Panc1 (cell line): ENCODE measurements at regions not wholly inside any gene's neighbourhood (a gene's known extent, or its start where the extent isn't known, plus 50 kb on each side); places are given as distances from the start of the nearest gene placed in this dataset.

ENCODE experiments used
- ATAC-seq: fragments of 200-7000 bp; cut with Tn5 transposase; 2 replicates; pipeline ENCODE4 v1.9.1; 2020; ENCODE audit warnings: mild to moderate bottlenecking, moderate library complexity
- BruUV-seq: library from RNA; stranded (reverse); fragments of 400-500 nt; replicated peaks from 2 replicates; lab custom pipeline; 2021; lab: Mats Ljungman, UMichigan
- CTCF ChIA-PET: fragments of 300-600 bp; sonication (Branson Sonifier 250); formaldehyde crosslinking; loops from one replicate; lab custom pipeline; 2022; ENCODE audit warnings: antibody characterized with exemption; lab: Charles Lee
- POLR2A ChIA-PET: fragments of 300-600 bp; sonication (Branson Sonifier 250); formaldehyde crosslinking; loops from one replicate; lab custom pipeline; 2022; ENCODE audit warnings: antibody characterized with exemption; lab: Charles Lee
- DNase-seq: peaks from one replicate; pipeline ENCODE4 v3.0.0-alpha.2; 2010; ENCODE audit warnings: low read depth, low spot score
- H3K27ac ChIP-seq: 2 replicates; pipeline ENCODE4 v1.5.1; 2011; ENCODE audit warnings: mild to moderate bottlenecking, low read length, inconsistent platforms
- H3K27me3 ChIP-seq: fragments of 200-500 bp; sonication (Bioruptor generic); 2 replicates; pipeline ENCODE4 v1.6.0; 2014; ENCODE audit warnings: low read length, inconsistent platforms; ENCODE audit not compliant: control insufficient read depth, insufficient read depth
- H3K36me3 ChIP-seq: fragments of 200-500 bp; sonication (Bioruptor generic); 2 replicates; pipeline ENCODE4 v1.5.1; 2014; ENCODE audit warnings: inconsistent platforms, mild to moderate bottlenecking, low read length, moderate library complexity; ENCODE audit not compliant: control insufficient read depth, insufficient read depth
- H3K4me1 ChIP-seq: 2 replicates; pipeline ENCODE4 v1.5.1; 2011; ENCODE audit warnings: inconsistent platforms, mild to moderate bottlenecking, low read length, moderate library complexity; ENCODE audit not compliant: control insufficient read depth, insufficient read depth
- H3K4me3 ChIP-seq, 2 experiments: 2 replicates each; pipeline ENCODE4 v1.5.1; 2011 to 2012; ENCODE audit warnings: low read depth in 2 of 2, low read length in 2 of 2, mild to moderate bottlenecking in 2 of 2, inconsistent platforms in 1 of 2, moderate library complexity in 1 of 2
- H3K9me3 ChIP-seq: fragments of 200-500 bp; sonication (Bioruptor generic); 2 replicates; pipeline ENCODE4 v1.5.1; 2014; ENCODE audit warnings: low read depth, mild to moderate bottlenecking, inconsistent platforms, low read length, moderate library complexity; ENCODE audit not compliant: control insufficient read depth, insufficient read depth
- CTCF ChIP-seq: fragments of 450-650 bp; IDR thresholded peaks from 2 replicates; pipeline ENCODE4 v1.5.1; 2017; ENCODE audit warnings: mild to moderate bottlenecking
- POLR2AphosphoS5 ChIP-seq: IDR thresholded peaks from 2 replicates; pipeline ENCODE4 v1.6.1; 2012; ENCODE audit warnings: mild to moderate bottlenecking, low read depth, low read length, moderate library complexity
- REST ChIP-seq, 2 experiments: IDR thresholded peaks; 2 replicates each; pipeline ENCODE4 v1.6.1; 2011 to 2012; ENCODE audit warnings: low read depth in 2 of 2, control low read depth in 1 of 2, low read length in 1 of 2, mild to moderate bottlenecking in 1 of 2, moderate library complexity in 1 of 2; ENCODE audit not compliant: insufficient read depth in 1 of 2
- SIN3A ChIP-seq: IDR thresholded peaks from 2 replicates; pipeline ENCODE4 v1.6.1; 2012; ENCODE audit warnings: low read depth, mild to moderate bottlenecking, low read length, moderate library complexity, borderline replicate concordance; ENCODE audit not compliant: insufficient read depth
- TCF7L2 ChIP-seq: IDR thresholded peaks from 2 replicates; pipeline ENCODE4 v1.6.1; 2011; ENCODE audit warnings: mild to moderate bottlenecking, low read depth, low read length, inconsistent platforms
- in situ Hi-C: cut with HindIII; loops from 2 replicates; pipeline ENCODE4 v1.10.0; 2016; ENCODE audit warnings: low sequenced_read_pairs, low pct_unique_long_range_greater_than_20kb
- intact Hi-C: fragments of 100-400 bp; cut with micrococcal nuclease; formaldehyde crosslinking; loops from one replicate; pipeline ENCODE4 v1.10.0; 2022; ENCODE audit not compliant: unreplicated experiment

- H3K27me3 ChIP-seq: 0 out of 2 replicates have a peak, but pooled peaks cover 4% of the 10 kb centered on the region
- ChIA-PET CTCF (no interaction called here), POLR2A (no interaction called here)
- H3K36me3 ChIP-seq: no peaks in the 10 kb centered on the region
- TF ChIP-seq CTCF: no peak
- no peak for TF ChIP-seq TCF7L2
- TF ChIP-seq SIN3A: no peak
- TF ChIP-seq POLR2AphosphoS5: no peak
- TF ChIP-seq REST (IDR thresholded peaks at IDR 0.05; ENCODE audit: insufficient read depth in 1 of 2, low read depth in 2 of 2, low read length in 1 of 2): no peak
- ATAC-seq (no peak), DNase-seq (no peak)
- in situ Hi-C loops (no loop called here), intact Hi-C loops (no loop called here)
- BruUV-seq: no TSS peak
- H3K4me1 ChIP-seq: no peaks in the 10 kb centered on the region
- H3K9me3 ChIP-seq: no peaks in the 10 kb centered on the region
- H3K27ac ChIP-seq: no peak overlapping the region
- no peak overlapping the region for H3K4me3 ChIP-seq
Observed at GRCh38 chr20:48461735-48462119, 366.1 kb downstream of the PREX1 start.

- TF ChIP-seq SIN3A (no peak), POLR2AphosphoS5 (no peak)
- in situ Hi-C loops: no loop called here
- Histone ChIP-seq H3K27me3 (0 out of 2 replicates have a peak, but pooled peaks cover 4% of the 10 kb centered on the region), H3K4me1 (no peaks in the 10 kb centered on the region), H3K4me3 (no peak overlapping the region), H3K9me3 (no peaks in the 10 kb centered on the region), H3K36me3 (no peaks in the 10 kb centered on the region), H3K27ac (no peak overlapping the region)
- POLR2A ChIA-PET: no interaction called here
- CTCF ChIA-PET: no interaction called here
- intact Hi-C loops: no loop called here
- no TSS peak for BruUV-seq
- ATAC-seq (no peak), DNase-seq (no peak)
Observed at GRCh38 chr20:48461091-48461734, 366.6 kb downstream of the PREX1 start.

GRCh38 chr20:48460681-48461080, 367.1 kb downstream of the PREX1 start:
- H3K4me3 ChIP-seq: no peak overlapping the region
- no peak for ATAC-seq
- ChIA-PET CTCF (no interaction called here), POLR2A (no interaction called here)
- TF ChIP-seq TCF7L2 (no peak), REST (IDR thresholded peaks at IDR 0.05; ENCODE audit: insufficient read depth in 1 of 2, low read depth in 2 of 2, low read length in 1 of 2) (no peak), SIN3A (no peak), CTCF (no peak), POLR2AphosphoS5 (no peak)
- H3K36me3 ChIP-seq: no peaks in the 10 kb centered on the region
- H3K27ac ChIP-seq: no peak overlapping the region
- 0 out of 2 replicates have a peak, but pooled peaks cover 4% of the 10 kb centered on the region for H3K27me3 ChIP-seq
- no peaks in the 10 kb centered on the region for H3K9me3 ChIP-seq
- no TSS peak for BruUV-seq
- DNase-seq: no peak
- intact Hi-C loops (no loop called here), in situ Hi-C loops (no loop called here)
- no peaks in the 10 kb centered on the region for H3K4me1 ChIP-seq
